A673 (cell line): ENCODE measurements at regions not wholly inside any gene's neighbourhood (a gene's known extent, or its start where the extent isn't known, plus 50 kb on each side); places are given as distances from the start of the nearest gene placed in this dataset.

Source experiments
- BruUV-seq: library from RNA; stranded (reverse); fragments of 400-500 nt; replicated peaks from 2 replicates; lab custom pipeline; 2021; lab: Mats Ljungman, UMichigan
- CTCF ChIA-PET: fragments of 300-600 bp; sonication (Branson Sonifier 250); formaldehyde crosslinking; loops from one replicate; lab custom pipeline; 2022; ENCODE audit warnings: antibody characterized with exemption; lab: Charles Lee
- POLR2A ChIA-PET: fragments of 300-600 bp; sonication (Branson Sonifier 250); formaldehyde crosslinking; loops from one replicate; lab custom pipeline; 2022; ENCODE audit warnings: antibody characterized with exemption; ENCODE audit not compliant: low non-redundant PET; lab: Charles Lee
- DNase-seq: peaks from one replicate; pipeline ENCODE4 v3.0.0-alpha.2; 2015; ENCODE audit warnings: low spot score
- H3K27ac ChIP-seq: fragments of 200-600 bp; sonication (generic); 2 replicates; pipeline ENCODE4 v1.5.1; 2016; ENCODE audit warnings: mixed run types, low read depth, mild to moderate bottlenecking, mixed read lengths, antibody characterized with exemption, low read length; ENCODE audit not compliant: poor library complexity, severe bottlenecking
- H3K27me3 ChIP-seq: fragments of 200-600 bp; sonication (generic); replicated peaks from 2 replicates; pipeline ENCODE4 v1.6.1; 2017; ENCODE audit warnings: mixed run types, low read depth, mild to moderate bottlenecking, mixed read lengths, antibody characterized with exemption, low read length; ENCODE audit not compliant: insufficient read depth, poor library complexity
- H3K36me3 ChIP-seq: fragments of 200-600 bp; sonication (generic); 2 replicates; pipeline ENCODE4 v1.6.1; 2016; ENCODE audit warnings: mixed run types, mild to moderate bottlenecking, mixed read lengths, antibody characterized with exemption, low read length; ENCODE audit not compliant: insufficient read depth, poor library complexity, severe bottlenecking
- H3K4me1 ChIP-seq: fragments of 200-600 bp; sonication (generic); 2 replicates; pipeline ENCODE4 v1.6.1; 2017; ENCODE audit warnings: mixed run types, mild to moderate bottlenecking, mixed read lengths, antibody characterized with exemption, low read length; ENCODE audit not compliant: insufficient read depth, poor library complexity, severe bottlenecking
- H3K4me3 ChIP-seq: fragments of 200-600 bp; sonication (generic); 2 replicates; pipeline ENCODE4 v1.5.1; 2016; ENCODE audit warnings: low read depth, mixed run types, mild to moderate bottlenecking, mixed read lengths, low read length; ENCODE audit not compliant: poor library complexity, severe bottlenecking
- H3K9me3 ChIP-seq: fragments of 200-600 bp; sonication (generic); 2 replicates; pipeline ENCODE4 v1.6.1; 2016; ENCODE audit warnings: mixed run types, low read depth, mild to moderate bottlenecking, mixed read lengths, antibody characterized with exemption, low read length; ENCODE audit not compliant: poor library complexity, severe bottlenecking
- EZH2 ChIP-seq: fragments of 200-600 bp; sonication (generic); IDR thresholded peaks from 2 replicates; pipeline ENCODE4 v1.6.1; 2017; ENCODE audit warnings: borderline replicate concordance, low read depth, mild to moderate bottlenecking, mixed read lengths, antibody characterized with exemption, low read length; ENCODE audit not compliant: poor library complexity, severe bottlenecking
- intact Hi-C: fragments of 100-400 bp; cut with micrococcal nuclease; formaldehyde crosslinking; loops from one replicate; pipeline ENCODE4 v1.10.0; 2022; ENCODE audit not compliant: unreplicated experiment
- TF ChIP-seq, protein P1 (sequence below): fragments of 300-800, 200-600 bp; sonication (generic); conservative IDR thresholded peaks from 2 replicates; pipeline ENCODE4 v1.5.1; 2017; ENCODE audit warnings: low read depth, mild to moderate bottlenecking, antibody characterized with exemption, low read length, moderate library complexity, mixed read lengths

DNA sequence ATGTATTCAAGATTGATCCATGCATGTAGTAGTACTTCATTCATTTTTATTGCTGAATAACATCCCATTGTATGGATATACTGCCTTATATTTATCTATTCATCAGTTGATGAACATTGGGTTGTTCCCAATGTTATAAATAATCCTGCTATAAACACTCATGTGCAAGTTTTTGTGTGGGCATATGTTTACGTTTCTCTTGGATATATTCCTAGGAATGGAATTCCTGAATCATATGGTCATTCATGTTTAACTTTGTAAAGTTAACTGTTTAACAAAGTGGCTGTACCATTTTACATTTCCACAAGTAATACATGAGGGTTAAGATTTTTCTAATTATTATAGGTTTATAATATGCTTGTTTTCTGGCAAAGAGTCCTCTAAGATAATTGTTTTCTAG, 1568.2 kb upstream of the SEL1L start:
- BruUV-seq: no TSS peak
- H3K4me3 ChIP-seq: no peak overlapping the region
- H3K4me1 ChIP-seq: no peaks in the 10 kb centered on the region
- no peak for DNase-seq
- H3K27ac ChIP-seq: no peak overlapping the region
- no peak for TF ChIP-seq EZH2
- TF ChIP-seq, protein P1, sequence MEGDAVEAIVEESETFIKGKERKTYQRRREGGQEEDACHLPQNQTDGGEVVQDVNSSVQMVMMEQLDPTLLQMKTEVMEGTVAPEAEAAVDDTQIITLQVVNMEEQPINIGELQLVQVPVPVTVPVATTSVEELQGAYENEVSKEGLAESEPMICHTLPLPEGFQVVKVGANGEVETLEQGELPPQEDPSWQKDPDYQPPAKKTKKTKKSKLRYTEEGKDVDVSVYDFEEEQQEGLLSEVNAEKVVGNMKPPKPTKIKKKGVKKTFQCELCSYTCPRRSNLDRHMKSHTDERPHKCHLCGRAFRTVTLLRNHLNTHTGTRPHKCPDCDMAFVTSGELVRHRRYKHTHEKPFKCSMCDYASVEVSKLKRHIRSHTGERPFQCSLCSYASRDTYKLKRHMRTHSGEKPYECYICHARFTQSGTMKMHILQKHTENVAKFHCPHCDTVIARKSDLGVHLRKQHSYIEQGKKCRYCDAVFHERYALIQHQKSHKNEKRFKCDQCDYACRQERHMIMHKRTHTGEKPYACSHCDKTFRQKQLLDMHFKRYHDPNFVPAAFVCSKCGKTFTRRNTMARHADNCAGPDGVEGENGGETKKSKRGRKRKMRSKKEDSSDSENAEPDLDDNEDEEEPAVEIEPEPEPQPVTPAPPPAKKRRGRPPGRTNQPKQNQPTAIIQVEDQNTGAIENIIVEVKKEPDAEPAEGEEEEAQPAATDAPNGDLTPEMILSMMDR: no peak
- intact Hi-C loops: no loop called here
- ChIA-PET CTCF (no interaction called here), POLR2A (no interaction called here)
- no peaks in the 10 kb centered on the region for H3K27me3 ChIP-seq
- H3K9me3 ChIP-seq: no peaks in the 10 kb centered on the region
- H3K36me3 ChIP-seq: no peaks in the 10 kb centered on the region

DNA sequence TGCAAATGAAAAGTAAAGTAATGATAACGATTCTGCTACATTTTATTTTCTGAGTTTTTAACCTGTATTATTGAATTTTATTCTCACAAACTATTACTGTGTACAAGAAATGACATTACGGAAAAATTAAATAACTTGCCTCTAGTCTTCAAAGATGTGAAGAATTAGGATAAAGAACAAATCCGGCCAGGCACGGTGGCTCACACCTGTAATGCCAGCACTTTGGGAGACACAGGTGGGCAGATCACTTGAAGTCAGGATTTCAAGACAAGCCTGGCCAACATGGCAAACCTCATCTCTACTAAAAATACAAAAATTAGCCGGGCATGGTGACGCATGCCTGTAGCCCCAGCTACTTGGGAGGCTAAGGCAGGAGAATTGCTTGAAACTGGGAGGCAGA, 1584.4 kb upstream of the SEL1L start:
- CTCF ChIA-PET: no interaction called here
- POLR2A ChIA-PET: no interaction called here
- no peak for TF ChIP-seq EZH2
- TF ChIP-seq, protein P1: no peak
- DNase-seq: no peak
- Histone ChIP-seq H3K9me3 (no peaks in the 10 kb centered on the region), H3K27ac (no peak overlapping the region), H3K36me3 (no peaks in the 10 kb centered on the region), H3K27me3 (no peaks in the 10 kb centered on the region), H3K4me3 (no peak overlapping the region), H3K4me1 (no peaks in the 10 kb centered on the region)
- intact Hi-C loops: no loop called here
- no TSS peak for BruUV-seq

DNA sequence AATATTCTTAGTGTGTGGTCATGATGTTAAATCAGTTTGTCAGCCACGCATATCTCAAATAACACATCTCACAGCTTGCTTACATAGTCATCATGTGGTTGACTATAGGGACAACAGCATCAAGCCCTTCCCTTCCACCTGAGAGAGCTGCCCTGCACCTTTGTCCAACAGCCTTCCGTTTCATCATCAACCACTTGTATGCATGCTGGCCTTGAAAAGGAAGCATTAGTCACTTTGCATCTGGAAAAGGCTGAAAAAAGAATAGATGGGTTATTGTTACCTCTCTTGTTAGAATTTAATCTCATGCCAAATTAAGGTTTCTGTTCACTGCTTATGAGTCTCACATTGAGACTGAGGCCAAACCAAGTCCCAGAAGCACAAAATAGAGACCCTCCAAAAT, 1586.5 kb upstream of the SEL1L start:
- no peaks in the 10 kb centered on the region for H3K36me3 ChIP-seq
- DNase-seq: no peak
- H3K4me3 ChIP-seq: no peak overlapping the region
- no peaks in the 10 kb centered on the region for H3K4me1 ChIP-seq
- ChIA-PET CTCF (no interaction called here), POLR2A (no interaction called here)
- TF ChIP-seq EZH2: no peak
- no peak overlapping the region for H3K27ac ChIP-seq
- H3K9me3 ChIP-seq: no peaks in the 10 kb centered on the region
- no TSS peak for BruUV-seq
- intact Hi-C loops: no loop called here
- no peaks in the 10 kb centered on the region for H3K27me3 ChIP-seq

DNA sequence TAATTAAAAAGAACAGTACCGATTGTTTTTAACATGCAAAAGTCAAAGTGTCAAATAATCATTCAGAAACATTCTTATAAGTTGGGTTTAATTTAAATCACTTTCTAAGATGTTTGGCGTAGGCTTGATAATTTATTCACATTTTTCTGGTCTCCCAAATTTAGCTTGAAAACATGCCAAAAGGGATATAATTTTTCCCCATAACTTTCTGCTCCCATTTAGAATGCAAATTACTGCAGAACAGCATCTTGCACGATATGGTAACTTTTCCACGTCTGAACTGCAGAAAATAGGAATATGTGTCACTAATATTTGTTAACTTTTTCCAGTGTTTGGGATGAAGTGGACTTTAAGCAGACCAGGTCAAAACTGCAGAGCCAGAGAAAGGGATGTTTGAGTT, 1592.4 kb upstream of the SEL1L start:
- H3K36me3 ChIP-seq: no peaks in the 10 kb centered on the region
- intact Hi-C loops: no loop called here
- H3K27me3 ChIP-seq: no peaks in the 10 kb centered on the region
- H3K9me3 ChIP-seq: no peaks in the 10 kb centered on the region
- BruUV-seq: no TSS peak
- ChIA-PET CTCF (no interaction called here), POLR2A (no interaction called here)
- no peak overlapping the region for H3K27ac ChIP-seq
- no peak overlapping the region for H3K4me3 ChIP-seq
- no peak for DNase-seq
- TF ChIP-seq, protein P1: no peak
- TF ChIP-seq EZH2: no peak
- H3K4me1 ChIP-seq: no peaks in the 10 kb centered on the region
